ENCODE measurements at regions not wholly inside any gene's neighbourhood (a gene's known extent, or its start where the extent isn't known, plus 50 kb on each side); places are given as distances from the start of the nearest gene placed in this dataset.

DNA sequence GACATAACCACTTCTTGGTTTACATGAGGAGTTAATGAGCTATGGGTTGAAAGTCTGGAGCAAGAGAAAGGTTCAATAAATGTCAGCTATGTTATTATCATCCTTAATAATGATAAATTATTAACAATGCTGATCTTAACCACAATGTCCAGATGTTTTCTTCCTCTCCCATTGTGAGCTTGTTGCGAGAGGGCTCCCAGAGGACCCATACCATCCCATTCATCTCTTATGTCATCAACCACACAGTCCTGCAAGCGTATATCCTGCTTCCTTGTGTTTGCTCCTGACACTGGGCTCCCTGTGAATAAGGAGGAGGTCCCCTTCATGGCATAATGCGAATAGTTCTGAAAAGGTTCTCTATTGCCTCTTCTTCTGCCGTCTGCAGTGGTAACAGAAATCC lies 266.8 kb downstream of the TLE3 start (continued):
- TF ChIP-seq, protein P1, sequence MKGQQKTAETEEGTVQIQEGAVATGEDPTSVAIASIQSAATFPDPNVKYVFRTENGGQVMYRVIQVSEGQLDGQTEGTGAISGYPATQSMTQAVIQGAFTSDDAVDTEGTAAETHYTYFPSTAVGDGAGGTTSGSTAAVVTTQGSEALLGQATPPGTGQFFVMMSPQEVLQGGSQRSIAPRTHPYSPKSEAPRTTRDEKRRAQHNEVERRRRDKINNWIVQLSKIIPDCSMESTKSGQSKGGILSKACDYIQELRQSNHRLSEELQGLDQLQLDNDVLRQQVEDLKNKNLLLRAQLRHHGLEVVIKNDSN (CRISPR knock-in tag; IDR thresholded peaks at IDR 0.05) = no peak
- TF ChIP-seq JUN (CRISPR knock-in tag; IDR thresholded peaks at IDR 0.05) = no peak
- no peak for TF ChIP-seq MXD4 (CRISPR knock-in tag; IDR thresholded peaks at IDR 0.05; ENCODE audit: borderline replicate concordance)
- no peak for TF ChIP-seq NR3C1 (CRISPR knock-in tag; conservative IDR thresholded peaks at IDR 0.05; ENCODE audit: low read depth)

DNA sequence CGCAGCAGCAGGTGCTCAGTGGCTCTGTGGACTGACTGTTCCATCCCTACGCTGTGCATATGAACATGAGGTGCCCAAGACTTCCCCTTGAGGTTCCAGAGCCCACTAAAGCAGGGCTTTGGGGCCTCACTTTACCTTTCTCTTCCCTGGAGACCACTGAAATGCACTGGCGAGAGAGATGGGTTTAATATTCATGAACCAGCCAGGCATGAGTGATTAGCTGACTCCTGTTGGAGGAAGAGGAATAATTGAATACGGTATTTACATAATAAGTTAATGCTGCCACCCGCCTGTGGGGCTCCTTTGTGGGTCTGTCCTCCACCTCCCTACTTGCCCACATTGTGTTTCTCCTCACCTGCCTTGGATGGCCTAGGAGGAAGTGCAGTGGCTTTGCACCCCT lies 263.4 kb downstream of the TLE3 start:
- TF ChIP-seq CREB1 (CRISPR knock-in tag; IDR thresholded peaks at IDR 0.05) (no peak), NR3C1 (CRISPR knock-in tag; conservative IDR thresholded peaks at IDR 0.05; ENCODE audit: low read depth) (no peak), ZNF423 (CRISPR knock-in tag; IDR thresholded peaks at IDR 0.05) (no peak)
- TF ChIP-seq, protein P2, sequence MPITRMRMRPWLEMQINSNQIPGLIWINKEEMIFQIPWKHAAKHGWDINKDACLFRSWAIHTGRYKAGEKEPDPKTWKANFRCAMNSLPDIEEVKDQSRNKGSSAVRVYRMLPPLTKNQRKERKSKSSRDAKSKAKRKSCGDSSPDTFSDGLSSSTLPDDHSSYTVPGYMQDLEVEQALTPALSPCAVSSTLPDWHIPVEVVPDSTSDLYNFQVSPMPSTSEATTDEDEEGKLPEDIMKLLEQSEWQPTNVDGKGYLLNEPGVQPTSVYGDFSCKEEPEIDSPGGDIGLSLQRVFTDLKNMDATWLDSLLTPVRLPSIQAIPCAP (CRISPR knock-in tag; IDR thresholded peaks at IDR 0.05) = no peak
- no peak for ATAC-seq
- ChIA-PET POLR2A (no interaction called here), CTCF (interaction anchor here (1.5 kb wide), 1 partner anchor 72 kb away, joined by 4 read pairs; no protein-coding TSS in a partner anchor)
- no peak for DNase-seq (ENCODE audit: low spot score)
- Mint-ChIP-seq H3K4me1 (peaks cover 6% of the 10 kb centered on the region), H3K9me3 (no peaks in the 10 kb centered on the region), H3K4me3 (no peak overlapping the region), H3K27ac (no peak overlapping the region), H3K27me3 (ENCODE audit: low read depth) (no peaks in the 10 kb centered on the region), H3K36me3 (no peaks in the 10 kb centered on the region)

DNA sequence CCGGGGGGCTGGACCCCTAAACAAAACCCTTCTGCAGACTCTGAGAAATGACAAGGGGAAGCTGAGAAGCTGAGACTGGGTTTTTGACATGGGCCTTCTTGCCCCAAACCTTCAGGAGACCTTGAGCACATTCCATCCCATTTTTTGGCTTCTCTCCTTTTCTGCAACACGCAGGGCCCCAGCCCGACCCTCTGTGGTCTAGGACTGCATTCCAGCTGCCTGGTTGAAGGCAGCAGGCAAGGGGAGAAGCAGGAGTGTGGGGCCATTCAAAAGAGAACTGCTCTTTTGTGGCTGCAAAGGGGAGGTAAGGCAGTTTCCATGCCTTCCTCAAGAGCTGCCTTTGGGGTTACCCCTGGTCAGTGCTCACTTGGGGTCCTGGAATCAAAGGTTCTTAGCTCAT lies 263.0 kb downstream of the TLE3 start:
- Mint-ChIP-seq H3K4me1 (peaks cover 6% of the 10 kb centered on the region), H3K9me3 (no peaks in the 10 kb centered on the region), H3K27me3 (ENCODE audit: low read depth) (no peaks in the 10 kb centered on the region), H3K27ac (no peak overlapping the region), H3K4me3 (no peak overlapping the region), H3K36me3 (no peaks in the 10 kb centered on the region)
- ATAC-seq (no peak), DNase-seq (ENCODE audit: low spot score) (no peak)
- CTCF ChIA-PET = interaction anchor here (1.4 to 1.5 kb wide), 2 partner anchors 8 to 72 kb away, joined by 4 read pairs; no protein-coding TSS in a partner anchor
- POLR2A ChIA-PET = interaction anchor here (0.5 kb wide), 1 partner anchor 354 kb away, joined by 4 read pairs; no protein-coding TSS in a partner anchor
- no peak for TF ChIP-seq HMGA2 (CRISPR knock-in tag; IDR thresholded peaks at IDR 0.05)
- TF ChIP-seq ZNF121 (CRISPR knock-in tag; IDR thresholded peaks at IDR 0.05) = no peak
- no peak for TF ChIP-seq SMAD3 (CRISPR knock-in tag; IDR thresholded peaks at IDR 0.05; ENCODE audit: borderline replicate concordance)
- TF ChIP-seq, protein P3, sequence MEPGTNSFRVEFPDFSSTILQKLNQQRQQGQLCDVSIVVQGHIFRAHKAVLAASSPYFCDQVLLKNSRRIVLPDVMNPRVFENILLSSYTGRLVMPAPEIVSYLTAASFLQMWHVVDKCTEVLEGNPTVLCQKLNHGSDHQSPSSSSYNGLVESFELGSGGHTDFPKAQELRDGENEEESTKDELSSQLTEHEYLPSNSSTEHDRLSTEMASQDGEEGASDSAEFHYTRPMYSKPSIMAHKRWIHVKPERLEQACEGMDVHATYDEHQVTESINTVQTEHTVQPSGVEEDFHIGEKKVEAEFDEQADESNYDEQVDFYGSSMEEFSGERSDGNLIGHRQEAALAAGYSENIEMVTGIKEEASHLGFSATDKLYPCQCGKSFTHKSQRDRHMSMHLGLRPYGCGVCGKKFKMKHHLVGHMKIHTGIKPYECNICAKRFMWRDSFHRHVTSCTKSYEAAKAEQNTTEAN (CRISPR knock-in tag; IDR thresholded peaks at IDR 0.05) = no peak
- TF ChIP-seq ZNF423 (CRISPR knock-in tag; IDR thresholded peaks at IDR 0.05) = no peak
- TF ChIP-seq, protein P4, sequence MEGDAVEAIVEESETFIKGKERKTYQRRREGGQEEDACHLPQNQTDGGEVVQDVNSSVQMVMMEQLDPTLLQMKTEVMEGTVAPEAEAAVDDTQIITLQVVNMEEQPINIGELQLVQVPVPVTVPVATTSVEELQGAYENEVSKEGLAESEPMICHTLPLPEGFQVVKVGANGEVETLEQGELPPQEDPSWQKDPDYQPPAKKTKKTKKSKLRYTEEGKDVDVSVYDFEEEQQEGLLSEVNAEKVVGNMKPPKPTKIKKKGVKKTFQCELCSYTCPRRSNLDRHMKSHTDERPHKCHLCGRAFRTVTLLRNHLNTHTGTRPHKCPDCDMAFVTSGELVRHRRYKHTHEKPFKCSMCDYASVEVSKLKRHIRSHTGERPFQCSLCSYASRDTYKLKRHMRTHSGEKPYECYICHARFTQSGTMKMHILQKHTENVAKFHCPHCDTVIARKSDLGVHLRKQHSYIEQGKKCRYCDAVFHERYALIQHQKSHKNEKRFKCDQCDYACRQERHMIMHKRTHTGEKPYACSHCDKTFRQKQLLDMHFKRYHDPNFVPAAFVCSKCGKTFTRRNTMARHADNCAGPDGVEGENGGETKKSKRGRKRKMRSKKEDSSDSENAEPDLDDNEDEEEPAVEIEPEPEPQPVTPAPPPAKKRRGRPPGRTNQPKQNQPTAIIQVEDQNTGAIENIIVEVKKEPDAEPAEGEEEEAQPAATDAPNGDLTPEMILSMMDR (IDR thresholded peaks at IDR 0.05) = no peak
- TF ChIP-seq TP53 (CRISPR knock-in tag; IDR thresholded peaks at IDR 0.05) = no peak
- no peak for TF ChIP-seq ELF4 (CRISPR knock-in tag; IDR thresholded peaks at IDR 0.05; ENCODE audit: low read depth)
- no peak for TF ChIP-seq FOXP1 (CRISPR knock-in tag; IDR thresholded peaks at IDR 0.05; ENCODE audit: borderline replicate concordance)
- TF ChIP-seq, protein P5, sequence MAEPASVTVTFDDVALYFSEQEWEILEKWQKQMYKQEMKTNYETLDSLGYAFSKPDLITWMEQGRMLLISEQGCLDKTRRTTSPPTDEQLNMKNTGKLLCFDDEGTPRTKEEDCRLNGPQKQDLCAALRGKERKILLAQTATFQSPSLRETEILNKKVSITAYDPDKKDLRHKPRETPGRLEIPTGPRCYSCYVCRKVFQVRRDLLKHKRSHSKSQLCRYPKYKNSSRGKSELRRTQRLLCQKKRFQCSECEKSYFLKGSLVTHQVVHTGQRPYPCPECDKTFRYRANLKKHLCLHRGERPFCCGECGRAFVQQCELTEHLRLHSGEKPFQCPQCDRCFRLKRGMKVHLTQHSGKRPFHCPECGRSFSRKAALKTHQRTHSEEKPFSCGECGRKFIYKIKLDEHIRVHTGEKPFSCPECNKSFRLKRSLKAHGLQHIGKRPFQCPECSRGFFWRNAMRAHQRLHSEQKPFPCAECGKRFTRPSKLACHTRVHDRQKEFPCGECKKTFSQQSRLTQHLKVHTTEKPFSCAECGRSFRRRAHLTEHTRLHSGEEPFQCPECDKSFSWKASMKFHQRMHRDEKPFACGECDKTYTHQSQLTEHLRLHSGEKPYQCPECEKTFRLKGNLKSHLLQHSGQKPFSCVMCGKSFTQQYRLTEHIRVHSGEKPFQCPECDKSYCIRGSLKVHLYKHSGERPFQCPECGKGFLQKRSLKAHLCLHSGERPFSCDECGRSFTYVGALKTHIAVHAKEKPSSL (CRISPR knock-in tag; conservative IDR thresholded peaks at IDR 0.05) = no peak
- TF ChIP-seq GRHL2 (CRISPR knock-in tag; IDR thresholded peaks at IDR 0.05; ENCODE audit: insufficient replicate concordance, severe bottlenecking) = no peak
- TF ChIP-seq, protein P6, sequence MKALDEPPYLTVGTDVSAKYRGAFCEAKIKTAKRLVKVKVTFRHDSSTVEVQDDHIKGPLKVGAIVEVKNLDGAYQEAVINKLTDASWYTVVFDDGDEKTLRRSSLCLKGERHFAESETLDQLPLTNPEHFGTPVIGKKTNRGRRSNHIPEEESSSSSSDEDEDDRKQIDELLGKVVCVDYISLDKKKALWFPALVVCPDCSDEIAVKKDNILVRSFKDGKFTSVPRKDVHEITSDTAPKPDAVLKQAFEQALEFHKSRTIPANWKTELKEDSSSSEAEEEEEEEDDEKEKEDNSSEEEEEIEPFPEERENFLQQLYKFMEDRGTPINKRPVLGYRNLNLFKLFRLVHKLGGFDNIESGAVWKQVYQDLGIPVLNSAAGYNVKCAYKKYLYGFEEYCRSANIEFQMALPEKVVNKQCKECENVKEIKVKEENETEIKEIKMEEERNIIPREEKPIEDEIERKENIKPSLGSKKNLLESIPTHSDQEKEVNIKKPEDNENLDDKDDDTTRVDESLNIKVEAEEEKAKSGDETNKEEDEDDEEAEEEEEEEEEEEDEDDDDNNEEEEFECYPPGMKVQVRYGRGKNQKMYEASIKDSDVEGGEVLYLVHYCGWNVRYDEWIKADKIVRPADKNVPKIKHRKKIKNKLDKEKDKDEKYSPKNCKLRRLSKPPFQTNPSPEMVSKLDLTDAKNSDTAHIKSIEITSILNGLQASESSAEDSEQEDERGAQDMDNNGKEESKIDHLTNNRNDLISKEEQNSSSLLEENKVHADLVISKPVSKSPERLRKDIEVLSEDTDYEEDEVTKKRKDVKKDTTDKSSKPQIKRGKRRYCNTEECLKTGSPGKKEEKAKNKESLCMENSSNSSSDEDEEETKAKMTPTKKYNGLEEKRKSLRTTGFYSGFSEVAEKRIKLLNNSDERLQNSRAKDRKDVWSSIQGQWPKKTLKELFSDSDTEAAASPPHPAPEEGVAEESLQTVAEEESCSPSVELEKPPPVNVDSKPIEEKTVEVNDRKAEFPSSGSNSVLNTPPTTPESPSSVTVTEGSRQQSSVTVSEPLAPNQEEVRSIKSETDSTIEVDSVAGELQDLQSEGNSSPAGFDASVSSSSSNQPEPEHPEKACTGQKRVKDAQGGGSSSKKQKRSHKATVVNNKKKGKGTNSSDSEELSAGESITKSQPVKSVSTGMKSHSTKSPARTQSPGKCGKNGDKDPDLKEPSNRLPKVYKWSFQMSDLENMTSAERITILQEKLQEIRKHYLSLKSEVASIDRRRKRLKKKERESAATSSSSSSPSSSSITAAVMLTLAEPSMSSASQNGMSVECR (CRISPR knock-in tag; IDR thresholded peaks at IDR 0.05; ENCODE audit: borderline replicate concordance) = no peak
- TF ChIP-seq TEAD1 (CRISPR knock-in tag; IDR thresholded peaks at IDR 0.05) = no peak
- TF ChIP-seq MXD4 (CRISPR knock-in tag; IDR thresholded peaks at IDR 0.05; ENCODE audit: borderline replicate concordance) = no peak

Data from WTC11 (cell line).